ENCODE measurements at regions not wholly inside any gene's neighbourhood (a gene's known extent, or its start where the extent isn't known, plus 50 kb on each side); places are given as distances from the start of the nearest gene placed in this dataset.

- TF ChIP-seq GTF2F1 (IDR thresholded peaks at IDR 0.05; ENCODE audit: borderline replicate concordance, low read depth, low read length) (no peak), USF2 (IDR thresholded peaks at IDR 0.05; ENCODE audit: low read length) (no peak)
These were observed 420.4 kb upstream of the TMEFF2 start (continued) for GRCh38 chr2:192615105-192615504.
